HEK293T (cell line): ENCODE measurements at regions not wholly inside any gene's neighbourhood (a gene's known extent, or its start where the extent isn't known, plus 50 kb on each side); places are given as distances from the start of the nearest gene placed in this dataset.

Experiments
- ELF4 ChIP-seq: fragments of 450-650 bp; IDR thresholded peaks from 2 replicates; pipeline ENCODE4 v1.6.1; 2017; ENCODE audit warnings: antibody characterized with exemption
- FOXK2 ChIP-seq: fragments of 450-650 bp; IDR thresholded peaks from 2 replicates; pipeline ENCODE4 v1.6.1; 2016; ENCODE audit warnings: mild to moderate bottlenecking
- FOXM1 ChIP-seq: fragments of 450-650 bp; IDR thresholded peaks from 2 replicates; pipeline ENCODE4 v1.6.1; 2017; ENCODE audit warnings: mild to moderate bottlenecking, borderline replicate concordance
- SP1 ChIP-seq: fragments of 450-650 bp; IDR thresholded peaks from 2 replicates; pipeline ENCODE4 v1.6.1; 2017
- TARDBP ChIP-seq: fragments of 450-650 bp; IDR thresholded peaks from 2 replicates; pipeline ENCODE4 v1.6.1; 2016

GRCh38 chr10:83564889-83565588, 574.3 kb upstream of the GHITM start:
- no peak for TF ChIP-seq FOXM1
- TF ChIP-seq FOXK2 = no peak
- TF ChIP-seq TARDBP = no peak
- TF ChIP-seq ELF4 = no peak
- TF ChIP-seq SP1 = no peak
